Fibroblast of the conjunctiva (primary cell): ENCODE measurements at regions not wholly inside any gene's neighbourhood (a gene's known extent, or its start where the extent isn't known, plus 50 kb on each side); places are given as distances from the start of the nearest gene placed in this dataset.

Source experiments
- DNase-seq: peaks from one replicate; pipeline ENCODE4 v3.0.0-alpha.2; 2010; ENCODE audit warnings: low read depth

GRCh38 chr2:226031647-226032501, 632.4 kb downstream of the NYAP2 start:
- no peak for DNase-seq

GRCh38 chr2:226030788-226031646, 631.5 kb downstream of the NYAP2 start:
- DNase-seq: peak; percentile 27

- no peak for DNase-seq
Observed at GRCh38 chr2:226030369-226030768, 630.9 kb downstream of the NYAP2 start.

- DNase-seq: no peak
Observed at GRCh38 chr2:226023946-226024345, 624.4 kb downstream of the NYAP2 start.

- no peak for DNase-seq
Observed at GRCh38 chr2:226023383-226023782, 623.9 kb downstream of the NYAP2 start.

- no peak for DNase-seq
Observed at GRCh38 chr2:226020956-226021355, 621.4 kb downstream of the NYAP2 start.

- no peak for DNase-seq
Observed at GRCh38 chr2:226020176-226020575, 620.7 kb downstream of the NYAP2 start.

GRCh38 chr2:226018641-226019040, 619.1 kb downstream of the NYAP2 start:
- DNase-seq: no peak

GRCh38 chr2:226017537-226017936, 618.0 kb downstream of the NYAP2 start:
- DNase-seq: no peak

- DNase-seq: no peak
Observed at GRCh38 chr2:226017107-226017506, 617.6 kb downstream of the NYAP2 start.

GRCh38 chr2:226011716-226012450, 612.4 kb downstream of the NYAP2 start:
- DNase-seq: no peak

GRCh38 chr2:226002438-226002837, 602.9 kb downstream of the NYAP2 start:
- DNase-seq: peak; percentile 47

- DNase-seq: no peak
Observed at GRCh38 chr2:226001716-226002115, 602.2 kb downstream of the NYAP2 start.

GRCh38 chr2:225999692-226000091, 600.2 kb downstream of the NYAP2 start:
- no peak for DNase-seq

GRCh38 chr2:225998653-225999052, 599.1 kb downstream of the NYAP2 start:
- DNase-seq: no peak

- DNase-seq: no peak
Observed at GRCh38 chr2:225998116-225998515, 598.6 kb downstream of the NYAP2 start.

GRCh38 chr2:225996462-225996828, 596.9 kb downstream of the NYAP2 start:
- no peak for DNase-seq

GRCh38 chr2:225995796-225996461, 596.4 kb downstream of the NYAP2 start:
- DNase-seq: peak; percentile 16

GRCh38 chr2:225994748-225995405, 595.4 kb downstream of the NYAP2 start:
- DNase-seq: peak; percentile 12

GRCh38 chr2:225993430-225993829, 593.9 kb downstream of the NYAP2 start:
- DNase-seq: no peak

- DNase-seq: no peak
Observed at GRCh38 chr2:225989809-225990208, 590.3 kb downstream of the NYAP2 start.
